ELR (cell line): ENCODE measurements at regions not wholly inside any gene's neighbourhood (a gene's known extent, or its start where the extent isn't known, plus 50 kb on each side); places are given as distances from the start of the nearest gene placed in this dataset.
"Not testable (repeated sequence)": the region's sequence is repeated elsewhere in the genome, so short reads cannot be mapped to it uniquely, and the experiment has no call there.

Experiments used
- DNase-seq: peaks from one replicate; pipeline ENCODE4 v3.0.0-alpha.2; 2015; ENCODE audit warnings: low read depth

DNA sequence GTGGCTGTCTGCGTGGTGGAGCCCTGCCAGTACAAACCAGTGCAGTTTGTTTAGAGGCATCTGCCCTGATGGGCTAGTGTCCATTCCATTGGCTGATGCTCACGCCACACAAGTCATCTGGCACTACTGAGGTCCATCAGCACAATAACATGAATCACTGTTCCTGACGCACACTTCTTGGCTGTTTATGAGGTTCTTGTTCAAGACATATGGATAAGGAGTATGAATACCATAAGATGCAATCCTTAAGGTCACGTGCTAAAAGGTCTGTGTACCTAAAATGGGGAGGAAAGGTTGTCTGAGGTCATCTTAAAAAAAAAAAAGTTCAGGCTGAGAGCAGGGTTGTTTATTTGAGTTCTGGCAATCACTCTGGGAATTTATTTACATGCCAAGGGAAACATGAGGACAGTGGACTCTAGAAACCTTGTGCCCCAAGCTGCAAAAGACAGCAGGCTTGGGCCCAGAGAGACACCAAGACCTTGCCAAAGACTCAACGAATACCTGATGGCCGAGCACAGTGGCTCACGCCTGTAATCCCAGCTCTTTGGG lies 54.1 kb upstream of the SHLD1 start:
- peak; percentile 86 for DNase-seq

DNA sequence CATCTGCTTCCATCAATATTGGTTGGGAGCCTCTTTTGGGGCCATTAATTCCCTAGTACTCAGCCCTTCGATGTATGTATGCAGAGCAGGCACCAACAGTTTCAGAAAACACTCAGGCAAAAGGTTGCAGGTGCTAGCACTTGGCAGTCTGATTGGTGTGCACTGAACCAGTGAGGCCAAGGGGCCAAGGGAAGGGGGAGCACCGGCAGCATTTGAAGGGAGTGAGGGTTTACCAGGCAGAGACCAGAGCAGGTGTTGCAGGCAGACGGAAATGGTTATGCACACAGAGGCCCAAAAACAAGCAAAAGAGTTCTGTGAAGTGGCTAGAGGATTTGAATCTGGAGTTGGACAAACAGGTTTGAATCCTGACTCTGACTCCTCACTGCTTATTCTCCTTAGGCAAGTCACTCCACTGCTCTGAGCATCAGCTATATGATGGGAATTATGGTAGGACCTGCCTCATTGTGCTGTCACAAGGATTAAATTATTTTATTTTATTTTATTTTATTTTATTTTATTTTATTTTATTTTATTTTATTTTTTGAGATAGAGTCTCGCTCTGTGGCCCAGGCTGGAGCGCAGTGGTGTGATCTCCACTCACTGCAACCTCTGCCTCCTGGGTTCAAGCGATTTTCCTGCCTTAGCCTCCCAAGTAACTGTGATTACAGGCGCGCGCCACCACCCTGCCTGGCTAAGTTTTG lies 58.1 kb upstream of the SHLD1 start:
- no peak for DNase-seq

DNA sequence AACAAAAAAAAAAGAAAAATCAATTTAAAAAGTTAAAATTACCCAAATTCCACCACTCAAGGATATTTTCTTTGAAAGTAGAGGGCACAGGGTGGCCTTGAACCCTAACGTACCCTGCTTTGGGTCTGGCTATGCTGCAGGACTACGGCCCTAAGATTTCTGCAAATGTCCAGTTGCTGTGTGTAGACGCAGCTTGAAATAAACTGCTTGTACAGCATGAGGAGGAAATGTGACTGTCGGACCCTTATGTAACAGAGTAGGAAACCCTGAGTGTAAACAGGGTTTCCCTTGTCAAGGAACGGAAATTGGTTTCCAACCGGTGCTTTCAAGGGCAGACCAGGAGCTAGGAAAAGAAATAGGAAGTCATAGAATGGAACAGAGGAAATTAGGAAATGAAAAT lies 60.7 kb upstream of the SHLD1 start:
- no peak for DNase-seq

GRCh38 chr20:5688431-5688972 lies 61.7 kb upstream of the SHLD1 start:
- no peak for DNase-seq

GRCh38 chr20:5687884-5688283 lies 62.3 kb upstream of the SHLD1 start:
- DNase-seq = no peak

DNA sequence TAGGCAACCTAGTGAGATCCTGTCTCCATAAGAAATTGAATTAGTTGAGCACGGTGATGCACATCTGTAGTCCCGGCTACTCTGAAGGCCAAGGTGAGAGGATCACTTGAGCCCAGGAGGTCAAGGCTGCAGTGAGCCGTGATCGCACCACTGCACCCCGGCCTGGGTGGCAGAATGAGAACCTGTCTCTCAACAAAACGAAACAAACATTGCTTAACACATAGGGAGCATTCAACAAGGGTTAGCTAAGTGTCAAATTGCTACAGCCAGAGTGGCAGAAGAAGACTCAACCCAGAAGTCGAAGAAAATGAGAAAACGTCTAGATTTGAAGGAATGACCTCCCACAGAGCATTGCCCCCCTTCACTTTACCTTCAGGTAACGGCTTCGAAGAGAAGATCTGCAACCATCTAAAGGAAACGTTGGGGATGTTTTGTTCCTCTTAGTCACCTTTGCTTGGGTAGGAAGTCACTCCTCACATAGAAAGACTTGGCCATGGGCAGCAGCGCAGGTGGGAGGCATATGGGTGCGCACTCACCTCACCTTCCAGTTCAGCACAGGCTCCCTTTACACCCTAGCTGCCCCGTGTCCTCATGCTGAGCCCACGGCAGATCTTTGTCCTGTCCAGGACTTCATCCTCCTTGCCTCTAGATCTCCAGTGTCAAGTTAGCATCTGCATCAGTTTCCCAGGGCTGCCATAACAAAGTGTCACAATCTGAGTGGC lies 63.7 kb upstream of the SHLD1 start:
- DNase-seq = no peak

DNA sequence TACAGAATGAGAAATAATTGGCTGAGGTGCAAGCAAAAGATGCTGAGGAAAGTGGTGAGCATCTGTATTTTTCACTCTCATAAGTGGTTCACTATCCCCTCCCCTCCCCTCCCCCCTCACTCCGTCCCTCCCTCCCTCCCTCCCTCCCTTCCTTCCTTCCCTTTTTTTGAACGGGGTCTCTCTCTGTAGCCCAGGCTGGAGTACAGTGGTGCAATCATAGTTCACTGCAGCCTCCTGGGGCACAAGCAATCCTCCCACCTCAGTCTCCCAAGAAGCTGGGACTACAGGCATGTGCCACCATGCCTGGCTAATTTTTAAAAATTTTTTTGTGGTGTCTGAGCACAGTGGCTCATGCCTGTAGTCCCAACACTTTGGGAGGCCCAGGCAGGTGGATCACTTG lies 67.6 kb upstream of the SHLD1 start:
- not testable (repeated sequence) for DNase-seq

DNA sequence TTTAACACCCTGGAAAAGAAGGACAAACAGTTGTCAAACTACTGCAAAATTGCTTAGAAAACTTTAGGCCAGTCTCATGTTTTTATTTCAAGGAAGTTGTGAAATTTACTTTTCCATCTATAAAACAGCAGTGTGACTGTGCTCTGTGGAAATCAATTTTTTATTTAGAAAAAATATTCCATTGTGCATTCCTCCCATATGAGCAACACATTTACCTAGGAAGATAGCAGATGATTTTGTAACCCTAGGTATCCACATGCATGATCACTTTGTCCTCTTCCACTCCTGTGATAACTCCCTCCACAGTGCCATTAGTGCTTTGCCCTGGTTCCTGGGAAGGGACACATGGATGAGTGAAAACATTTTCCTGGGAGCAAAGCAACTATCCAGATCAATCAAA lies 69.4 kb upstream of the GPCPD1 start:
- DNase-seq = no peak

DNA sequence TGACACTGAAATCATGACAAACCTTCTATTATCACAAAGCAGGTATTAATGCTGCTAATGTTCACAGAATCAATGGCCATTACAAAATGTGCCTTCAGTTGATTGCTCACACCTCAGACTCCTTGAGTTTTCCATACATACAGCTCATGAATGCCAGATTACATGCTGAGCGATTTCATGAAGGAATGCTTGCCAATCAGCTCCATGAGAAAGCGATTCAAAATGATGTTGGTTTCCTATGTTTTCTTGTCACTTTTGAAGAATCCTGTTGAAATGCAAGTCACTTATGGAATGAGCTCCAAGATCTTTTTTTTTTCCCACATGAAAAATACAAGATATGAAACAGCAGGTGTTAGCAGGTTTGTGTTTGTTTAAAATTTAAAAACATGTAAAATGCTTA lies 68.0 kb upstream of the GPCPD1 start:
- no peak for DNase-seq

DNA sequence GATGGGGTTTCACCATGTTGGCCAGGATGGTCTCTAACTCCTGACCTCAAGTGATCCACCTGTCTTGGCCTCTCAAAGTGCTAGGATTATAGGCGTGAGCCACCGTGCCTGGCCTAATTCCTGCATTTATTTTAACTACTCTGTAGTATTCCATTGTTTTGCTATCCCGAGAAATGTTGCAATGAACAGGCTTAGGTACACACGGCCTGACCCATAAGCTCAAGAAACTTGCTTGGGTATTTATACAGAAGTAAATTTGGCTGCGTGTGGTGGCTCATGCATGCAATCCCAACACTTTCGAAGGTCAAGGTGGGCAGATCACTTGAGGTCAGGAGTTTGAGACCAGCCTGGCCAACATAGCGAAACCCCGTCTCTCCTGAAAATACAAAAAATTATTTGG lies 67.1 kb upstream of the GPCPD1 start:
- not testable (repeated sequence) for DNase-seq

- no peak for DNase-seq
Measured at GRCh38 chr20:5677389-5677788, 66.6 kb upstream of the GPCPD1 start.

GRCh38 chr20:5675103-5676091 lies 64.6 kb upstream of the GPCPD1 start:
- DNase-seq = no peak

DNA sequence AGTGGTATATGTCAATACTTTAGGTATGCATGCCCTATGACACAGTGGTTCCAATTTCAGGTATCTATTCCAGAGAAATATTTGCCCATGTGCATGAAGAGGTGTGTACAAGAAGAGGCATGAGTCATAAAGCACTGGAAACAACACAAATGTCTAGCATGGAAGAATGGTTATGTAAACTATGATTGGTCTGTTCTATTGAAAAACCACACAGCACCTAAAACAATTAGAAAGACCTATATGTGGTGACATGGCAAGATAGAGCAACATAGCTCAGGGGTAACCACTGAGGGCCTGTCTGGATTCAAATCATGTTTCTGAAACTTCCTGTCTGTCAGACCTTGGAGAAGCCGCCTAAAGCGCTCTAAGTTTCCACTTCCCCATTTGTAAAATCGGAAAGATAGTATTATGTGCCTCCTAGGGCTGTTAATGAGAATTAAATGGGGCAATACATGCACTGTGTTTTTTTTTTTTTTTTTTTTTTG lies 63.4 kb upstream of the GPCPD1 start:
- peak; percentile 43 for DNase-seq

- DNase-seq = no peak
Measured at GRCh38 chr20:5670874-5671273, 60.1 kb upstream of the GPCPD1 start.

DNA sequence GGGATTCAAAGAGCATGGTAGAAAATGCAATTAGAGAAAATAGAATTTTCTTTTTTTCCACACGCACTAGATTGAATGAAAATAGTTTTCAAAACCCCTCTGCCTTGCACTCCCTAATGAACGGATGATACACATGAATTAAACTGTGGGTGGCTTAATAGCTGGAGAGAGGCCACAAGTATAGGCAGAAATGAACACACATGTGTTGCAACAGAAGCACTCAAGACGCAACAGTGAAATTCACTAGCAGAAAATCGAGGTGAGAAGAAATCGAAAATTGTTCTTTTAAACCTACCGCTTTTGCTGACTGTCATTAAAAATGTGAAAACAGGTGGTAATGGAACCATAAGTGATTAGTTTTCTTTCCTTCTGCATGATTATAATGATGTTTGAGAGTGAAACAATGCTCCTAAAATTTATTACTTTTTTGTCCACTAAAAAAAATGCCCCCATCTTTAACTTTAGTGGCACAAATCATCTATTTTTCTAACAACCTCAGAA lies 59.3 kb upstream of the GPCPD1 start:
- no peak for DNase-seq

- no peak for DNase-seq
Measured at GRCh38 chr20:5668529-5668868, 57.7 kb upstream of the GPCPD1 start.

DNA sequence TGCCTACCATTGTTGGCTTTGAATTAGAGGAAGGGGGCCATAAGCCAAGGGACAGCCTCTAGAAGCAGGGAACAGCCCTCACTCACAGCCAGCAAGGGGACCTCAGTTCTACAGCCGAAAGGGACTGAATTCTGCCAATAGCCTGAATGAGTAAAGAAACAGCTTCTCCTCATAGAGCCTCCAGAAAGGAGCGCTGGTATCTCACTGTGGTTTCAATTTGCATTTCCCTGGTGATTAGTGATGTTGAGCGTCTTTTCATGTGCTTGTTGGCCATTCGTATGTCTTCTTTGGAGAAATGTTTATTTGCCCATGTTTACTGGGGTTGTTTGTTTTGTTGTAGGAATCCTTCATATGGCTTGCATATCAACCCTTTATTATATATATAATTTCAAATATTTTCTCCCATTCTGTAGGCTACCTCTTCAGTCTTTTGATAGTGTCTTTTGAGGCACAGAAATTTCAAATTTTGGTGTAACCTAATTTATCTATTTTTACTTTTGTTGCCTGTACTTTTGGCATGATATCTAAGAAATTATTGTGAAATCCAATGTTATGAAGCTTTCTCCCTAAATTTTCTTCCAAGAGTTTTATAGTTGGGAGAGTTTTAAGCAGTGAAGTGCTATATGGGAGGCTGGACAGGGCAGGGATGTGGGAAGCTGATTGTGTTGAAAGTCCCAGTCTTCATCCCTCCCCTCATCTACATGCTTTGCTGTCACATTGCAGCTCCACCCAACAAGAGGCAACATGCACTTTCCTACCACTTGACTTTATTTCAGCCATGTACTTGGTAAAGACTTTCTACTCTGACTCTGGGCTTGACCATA lies 57.1 kb upstream of the GPCPD1 start:
- DNase-seq = no peak

DNA sequence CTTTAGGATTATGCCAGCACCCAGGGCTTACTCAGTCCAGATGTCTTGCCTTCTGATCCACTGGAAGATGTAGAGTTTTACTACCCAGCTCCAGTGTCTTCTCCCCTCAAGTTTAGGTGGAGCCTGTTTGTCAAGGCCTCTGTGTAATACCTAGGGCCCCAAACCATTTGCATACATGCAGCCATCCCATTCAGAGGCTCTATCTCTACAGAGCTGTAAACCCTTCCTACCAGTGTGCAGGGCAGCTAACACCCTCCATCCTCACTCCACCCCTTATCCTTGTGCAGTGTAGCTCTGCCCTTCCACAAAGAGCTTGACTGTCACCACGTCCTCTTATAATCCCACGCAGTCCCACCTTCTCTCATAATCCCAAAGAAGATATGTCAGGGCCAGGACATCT lies 54.6 kb upstream of the GPCPD1 start:
- no peak for DNase-seq

- no peak for DNase-seq
Measured at GRCh38 chr20:5663396-5663795, 52.6 kb upstream of the GPCPD1 start.

GRCh38 chr20:5662769-5663168 lies 52.0 kb upstream of the GPCPD1 start:
- DNase-seq = no peak

DNA sequence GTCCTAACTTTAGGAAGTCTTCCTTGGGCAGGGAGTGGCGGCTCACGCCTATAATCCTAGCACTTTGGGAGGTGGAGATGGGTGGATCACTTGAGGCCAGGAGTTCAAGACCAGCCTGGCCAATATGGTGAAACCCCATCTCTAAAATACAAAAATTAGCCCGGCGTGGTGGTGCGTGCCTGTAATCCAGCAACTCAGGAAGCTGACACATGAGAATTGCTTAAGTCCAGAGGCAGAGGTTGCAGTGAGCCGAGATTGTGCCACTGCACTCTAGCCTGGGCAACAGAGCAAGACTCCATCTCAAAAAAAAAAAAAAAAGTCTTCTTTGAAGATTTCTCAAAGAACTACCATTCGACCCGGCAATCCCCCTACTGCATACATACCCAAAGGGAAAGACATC lies 50.0 kb upstream of the GPCPD1 start:
- not testable (repeated sequence) for DNase-seq
